Neural cell (in vitro differentiated cells): ENCODE measurements at regions not wholly inside any gene's neighbourhood (a gene's known extent, or its start where the extent isn't known, plus 50 kb on each side); places are given as distances from the start of the nearest gene placed in this dataset.

Source experiments
- EP300 ChIP-seq: fragments of 450-650 bp; conservative IDR thresholded peaks from 2 replicates; pipeline ENCODE4 v1.6.1; 2014; ENCODE audit warnings: antibody characterized with exemption, mild to moderate bottlenecking, moderate library complexity; ENCODE audit not compliant: poor library complexity, severe bottlenecking
- EZH2 ChIP-seq: fragments of 200-600, 300-800 bp; shearing (Covaris generic), sonication (generic); IDR thresholded peaks from 2 replicates; pipeline ENCODE4 v1.6.1; 2014; ENCODE audit warnings: antibody characterized with exemption, low read length, borderline replicate concordance, mild to moderate bottlenecking; ENCODE audit not compliant: insufficient read depth, poor library complexity, severe bottlenecking
- MXI1 ChIP-seq: fragments of 450-650 bp; conservative IDR thresholded peaks from 2 replicates; pipeline ENCODE4 v1.6.1; 2014; ENCODE audit warnings: antibody characterized with exemption, mild to moderate bottlenecking; ENCODE audit not compliant: poor library complexity, severe bottlenecking
- POLR2AphosphoS5 ChIP-seq: IDR thresholded peaks from 2 replicates; pipeline ENCODE4 v1.6.1; 2012
- RAD21 ChIP-seq: fragments of 450-650 bp; conservative IDR thresholded peaks from 2 replicates; pipeline ENCODE4 v1.6.1; 2014; ENCODE audit warnings: antibody characterized with exemption, mild to moderate bottlenecking, moderate library complexity
- REST ChIP-seq: IDR thresholded peaks from 2 replicates; pipeline ENCODE4 v1.6.1; 2012; ENCODE audit warnings: borderline replicate concordance
- TAF1 ChIP-seq: IDR thresholded peaks from 2 replicates; pipeline ENCODE4 v1.6.1; 2012; ENCODE audit warnings: low read depth
- TF ChIP-seq, protein P1 (sequence below): fragments of 450-650 bp; IDR thresholded peaks from 2 replicates; pipeline ENCODE4 v1.5.1; 2014; ENCODE audit warnings: antibody characterized with exemption, mild to moderate bottlenecking, moderate library complexity; ENCODE audit not compliant: poor library complexity, severe bottlenecking

- TF ChIP-seq, protein P1, sequence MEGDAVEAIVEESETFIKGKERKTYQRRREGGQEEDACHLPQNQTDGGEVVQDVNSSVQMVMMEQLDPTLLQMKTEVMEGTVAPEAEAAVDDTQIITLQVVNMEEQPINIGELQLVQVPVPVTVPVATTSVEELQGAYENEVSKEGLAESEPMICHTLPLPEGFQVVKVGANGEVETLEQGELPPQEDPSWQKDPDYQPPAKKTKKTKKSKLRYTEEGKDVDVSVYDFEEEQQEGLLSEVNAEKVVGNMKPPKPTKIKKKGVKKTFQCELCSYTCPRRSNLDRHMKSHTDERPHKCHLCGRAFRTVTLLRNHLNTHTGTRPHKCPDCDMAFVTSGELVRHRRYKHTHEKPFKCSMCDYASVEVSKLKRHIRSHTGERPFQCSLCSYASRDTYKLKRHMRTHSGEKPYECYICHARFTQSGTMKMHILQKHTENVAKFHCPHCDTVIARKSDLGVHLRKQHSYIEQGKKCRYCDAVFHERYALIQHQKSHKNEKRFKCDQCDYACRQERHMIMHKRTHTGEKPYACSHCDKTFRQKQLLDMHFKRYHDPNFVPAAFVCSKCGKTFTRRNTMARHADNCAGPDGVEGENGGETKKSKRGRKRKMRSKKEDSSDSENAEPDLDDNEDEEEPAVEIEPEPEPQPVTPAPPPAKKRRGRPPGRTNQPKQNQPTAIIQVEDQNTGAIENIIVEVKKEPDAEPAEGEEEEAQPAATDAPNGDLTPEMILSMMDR: no peak
- no peak for TF ChIP-seq EZH2
- TF ChIP-seq EP300: no peak
- TF ChIP-seq POLR2AphosphoS5: no peak
- TF ChIP-seq REST: no peak
- TF ChIP-seq TAF1: no peak
- no peak for TF ChIP-seq RAD21
- no peak for TF ChIP-seq MXI1
These were observed 512.9 kb downstream of the UTRN start for GRCh38 chr6:144797881-144798589.
